Mesenchymal stem cell (in vitro differentiated cells and primary cell): ENCODE measurements at regions not wholly inside any gene's neighbourhood (a gene's known extent, or its start where the extent isn't known, plus 50 kb on each side); places are given as distances from the start of the nearest gene placed in this dataset.

Experiments used
- DNase-seq: peaks from one replicate; pipeline ENCODE4 v3.0.0-alpha.2; 2013
- H2AFZ ChIP-seq: one replicate; pipeline ENCODE4 v1.6.1; 2013; ENCODE audit warnings: low read depth, mild to moderate bottlenecking, control low read depth, inconsistent platforms, low read length, moderate library complexity
- H2AK5ac ChIP-seq: 2 replicates; pipeline ENCODE4 v1.6.1; 2013; ENCODE audit warnings: low read length, moderate library complexity, mild to moderate bottlenecking, inconsistent platforms; ENCODE audit not compliant: severe bottlenecking
- H2BK120ac ChIP-seq: one replicate; pipeline ENCODE4 v1.6.1; 2013; ENCODE audit warnings: low read depth, mild to moderate bottlenecking, inconsistent platforms, low read length, moderate library complexity
- H2BK12ac ChIP-seq, 2 experiments: one replicate each; pipeline ENCODE4 v1.6.1; 2013; ENCODE audit warnings: inconsistent platforms in 2 of 2, low read length in 2 of 2, mild to moderate bottlenecking in 2 of 2, moderate library complexity in 2 of 2, control low read depth in 1 of 2
- H2BK15ac ChIP-seq: one replicate; pipeline ENCODE4 v1.6.1; 2013; ENCODE audit warnings: mild to moderate bottlenecking, low read depth, inconsistent platforms; ENCODE audit not compliant: poor library complexity, severe bottlenecking
- H2BK5ac ChIP-seq: 2 replicates; pipeline ENCODE4 v1.6.1; 2013; ENCODE audit warnings: low read depth, mild to moderate bottlenecking, low read length, control low read depth, inconsistent platforms; ENCODE audit not compliant: poor library complexity, severe bottlenecking
- H3K14ac ChIP-seq, 2 experiments: one replicate each; pipeline ENCODE4 v1.6.1; 2013; ENCODE audit warnings: inconsistent platforms in 2 of 2, low read length in 2 of 2, control low read depth in 1 of 2, mild to moderate bottlenecking in 1 of 2, moderate library complexity in 1 of 2
- H3K18ac ChIP-seq, 2 experiments: one replicate each; pipeline ENCODE4 v1.6.1; 2013; ENCODE audit warnings: inconsistent platforms in 2 of 2, low read length in 2 of 2, control low read depth in 1 of 2, low read depth in 1 of 2, mild to moderate bottlenecking in 1 of 2
- H3K23ac ChIP-seq, 2 experiments: one replicate each; pipeline ENCODE4 v1.6.1; 2013; ENCODE audit warnings: inconsistent platforms in 2 of 2, low read length in 2 of 2, mild to moderate bottlenecking in 2 of 2, moderate library complexity in 2 of 2, control low read depth in 1 of 2
- H3K27ac ChIP-seq: 2 replicates; pipeline ENCODE4 v1.5.1; 2013; ENCODE audit warnings: mild to moderate bottlenecking, moderate library complexity, low read length, control low read depth, inconsistent platforms; ENCODE audit not compliant: poor library complexity, severe bottlenecking
- H3K27me3 ChIP-seq, 2 experiments: 2 replicates each; pipeline versions ENCODE4 v1.6.1 to v1.7.0; 2013; ENCODE audit warnings: low read length in 2 of 2, mild to moderate bottlenecking in 2 of 2, moderate library complexity in 2 of 2, control low read depth in 1 of 2, inconsistent platforms in 1 of 2; ENCODE audit not compliant: control insufficient read depth in 1 of 2, insufficient read depth in 1 of 2
- H3K36me3 ChIP-seq, 2 experiments: 2 replicates each; pipeline versions ENCODE4 v1.6.1 to v1.7.0; 2013; ENCODE audit warnings: low read length in 2 of 2, control low read depth in 1 of 2, inconsistent platforms in 1 of 2, low read depth in 1 of 2, mild to moderate bottlenecking in 1 of 2; ENCODE audit not compliant: insufficient read depth in 2 of 2, control insufficient read depth in 1 of 2
- H3K4ac ChIP-seq, 2 experiments: one replicate each; pipeline ENCODE4 v1.6.1; 2013; ENCODE audit warnings: inconsistent platforms in 2 of 2, low read length in 2 of 2, mild to moderate bottlenecking in 2 of 2, moderate library complexity in 2 of 2, control low read depth in 1 of 2, low read depth in 1 of 2
- H3K4me1 ChIP-seq: 2 replicates; pipeline ENCODE4 v1.6.1; 2013; ENCODE audit warnings: low read depth, low read length, control low read depth; ENCODE audit not compliant: control insufficient read depth, insufficient read depth
- H3K4me2 ChIP-seq: 2 replicates; pipeline ENCODE4 v1.6.1; 2013; ENCODE audit warnings: low read length, mild to moderate bottlenecking, inconsistent platforms; ENCODE audit not compliant: poor library complexity, severe bottlenecking
- H3K4me3 ChIP-seq, 2 experiments: 2 replicates each; pipeline versions ENCODE4 v1.5.1 to v1.7.0; 2013; ENCODE audit warnings: low read length in 2 of 2, mild to moderate bottlenecking in 2 of 2, control low read depth in 1 of 2, low read depth in 1 of 2; ENCODE audit not compliant: insufficient read depth in 1 of 2
- H3K79me1 ChIP-seq: replicated peaks from 2 replicates; pipeline ENCODE4 v1.6.1; 2013; ENCODE audit warnings: mild to moderate bottlenecking, control low read depth, low read length, inconsistent platforms; ENCODE audit not compliant: poor library complexity, severe bottlenecking
- H3K9ac ChIP-seq: 2 replicates; pipeline ENCODE4 v1.7.0; 2013; ENCODE audit warnings: mild to moderate bottlenecking, low read length, moderate library complexity
- H3K9me3 ChIP-seq: 2 replicates; pipeline ENCODE4 v1.7.0; 2013; ENCODE audit warnings: mild to moderate bottlenecking, low read length; ENCODE audit not compliant: control insufficient read depth
- H4K8ac ChIP-seq: one replicate; pipeline ENCODE4 v1.6.1; 2013; ENCODE audit warnings: inconsistent platforms, mild to moderate bottlenecking, low read length, moderate library complexity
- H4K91ac ChIP-seq: one replicate; pipeline ENCODE4 v1.6.1; 2013; ENCODE audit warnings: mild to moderate bottlenecking, low read length, inconsistent platforms
- whole genome bisulfite sequencing: methylation state at CpG from one replicate; pipeline ENCODE4 v1.1.7; 2013; ENCODE audit warnings: mixed read lengths; 5-methylcytosine and 5-hydroxymethylcytosine counted together

DNA sequence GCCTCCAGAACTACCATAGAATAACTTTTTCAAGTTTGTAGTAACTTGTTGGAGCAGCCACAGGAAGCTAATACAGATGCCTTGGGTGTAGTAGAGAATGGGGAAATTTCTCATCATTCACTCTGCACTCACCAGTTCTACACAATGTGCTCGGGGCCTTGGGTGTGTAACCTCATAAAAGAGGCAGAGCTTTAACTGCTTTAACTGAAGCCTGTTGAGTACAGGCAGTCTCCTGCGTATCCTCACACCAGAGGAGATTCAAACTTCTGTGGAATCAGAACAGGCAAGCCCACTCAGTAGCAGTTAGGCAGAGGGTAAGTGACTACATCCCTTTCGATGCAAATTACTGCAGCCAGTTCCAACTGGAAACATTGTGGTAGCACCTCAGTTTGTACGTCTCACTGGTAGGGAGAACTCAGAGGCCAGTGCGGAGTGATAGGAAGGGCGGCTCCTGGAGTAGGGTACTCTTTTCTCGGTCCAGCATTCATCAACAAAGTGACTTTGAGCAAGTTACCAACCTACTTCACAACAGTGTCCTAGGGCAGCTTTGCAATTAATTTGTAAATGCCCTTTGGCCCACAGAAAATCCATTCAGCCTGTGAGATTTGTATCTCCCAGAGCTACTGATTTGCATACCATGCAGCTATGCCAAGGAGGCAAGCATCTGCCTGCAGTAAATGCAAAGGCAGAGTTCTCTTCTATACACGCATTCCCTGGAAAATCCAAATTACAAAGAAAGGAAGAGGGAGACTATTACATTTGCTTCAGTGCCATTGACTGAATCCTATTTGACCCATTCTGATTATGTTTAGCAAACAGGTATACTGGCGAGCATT is 904.3 kb downstream of the DIAPH3 start:
- no peak overlapping the region for H2BK15ac ChIP-seq
- H3K27ac ChIP-seq, result no peak overlapping the region
- H3K14ac ChIP-seq, result no peak overlapping the region
- H2BK12ac ChIP-seq, result no peak overlapping the region
- H3K4me3 ChIP-seq, result no peak overlapping the region
- no peaks in the 10 kb centered on the region for H3K79me1 ChIP-seq
- H4K8ac ChIP-seq, result no peak overlapping the region
- 95% methylated on average over 9 of the region's 9 CpGs for WGBS
- H2BK120ac ChIP-seq, result no peak overlapping the region
- H4K91ac ChIP-seq, result no peak overlapping the region
- no peaks in the 10 kb centered on the region for H3K36me3 ChIP-seq
- H3K4me1 ChIP-seq, result no peaks in the 10 kb centered on the region
- H2AFZ ChIP-seq, result no peak overlapping the region
- H2BK5ac ChIP-seq, result no peak overlapping the region
- H3K9ac ChIP-seq, result no peak overlapping the region
- H3K4ac ChIP-seq, result no peak overlapping the region
- H3K27me3 ChIP-seq, result no peaks in the 10 kb centered on the region
- H3K4me2 ChIP-seq, result no peak overlapping the region
- no peaks in the 10 kb centered on the region for H3K9me3 ChIP-seq
- DNase-seq, result no peak
- H3K18ac ChIP-seq, result no peak overlapping the region
- H3K23ac ChIP-seq, result no peak overlapping the region
- no peak overlapping the region for H2AK5ac ChIP-seq

DNA sequence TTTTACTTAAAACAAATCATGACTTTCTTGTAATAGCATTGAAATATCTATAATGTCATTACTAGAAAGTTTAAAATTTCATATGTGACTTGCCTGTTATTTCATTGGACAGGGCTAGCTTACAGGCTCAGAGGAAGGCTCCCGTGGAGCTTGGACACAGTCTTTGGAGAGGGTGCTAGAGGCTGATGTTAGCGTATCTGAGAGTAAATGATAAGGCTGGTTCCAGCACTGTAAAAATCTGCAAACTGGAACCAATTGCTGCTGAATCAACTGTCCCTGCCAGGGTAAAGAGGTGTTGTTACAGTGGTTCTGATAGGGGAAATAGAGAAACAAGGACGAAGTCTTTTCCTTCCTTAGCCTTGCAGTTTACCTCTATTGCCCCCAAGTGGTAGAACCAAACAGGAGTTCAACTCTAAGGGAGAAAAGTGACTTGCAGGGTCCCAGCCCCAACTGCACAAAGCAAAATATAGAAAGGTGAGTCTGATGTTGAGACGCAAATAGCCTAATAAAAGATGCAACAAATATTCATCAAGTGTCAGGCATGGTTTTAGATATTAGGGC is 901.7 kb downstream of the DIAPH3 start:
- Histone ChIP-seq H3K9ac (no peak overlapping the region), H4K91ac (no peak overlapping the region), H2BK120ac (no peak overlapping the region), H4K8ac (no peak overlapping the region), H2BK12ac (peak overlapping the region in 1 of 2 experiments; percentile 82), H3K27me3 (no peaks in the 10 kb centered on the region), H3K4me1 (no peaks in the 10 kb centered on the region), H2AFZ (no peak overlapping the region), H3K79me1 (no peaks in the 10 kb centered on the region), H3K27ac (no peak overlapping the region), H3K23ac (no peak overlapping the region), H3K4me3 (no peak overlapping the region), H3K36me3 (no peaks in the 10 kb centered on the region), H2BK15ac (no peak overlapping the region), H2AK5ac (no peak overlapping the region), H3K4ac (no peak overlapping the region), H3K18ac (no peak overlapping the region), H3K9me3 (no peaks in the 10 kb centered on the region), H3K14ac (no peak overlapping the region), H2BK5ac (no peak overlapping the region), H3K4me2 (no peak overlapping the region)
- no peak for DNase-seq
- 96% methylated on average over 2 of the region's 4 CpGs for WGBS

DNA sequence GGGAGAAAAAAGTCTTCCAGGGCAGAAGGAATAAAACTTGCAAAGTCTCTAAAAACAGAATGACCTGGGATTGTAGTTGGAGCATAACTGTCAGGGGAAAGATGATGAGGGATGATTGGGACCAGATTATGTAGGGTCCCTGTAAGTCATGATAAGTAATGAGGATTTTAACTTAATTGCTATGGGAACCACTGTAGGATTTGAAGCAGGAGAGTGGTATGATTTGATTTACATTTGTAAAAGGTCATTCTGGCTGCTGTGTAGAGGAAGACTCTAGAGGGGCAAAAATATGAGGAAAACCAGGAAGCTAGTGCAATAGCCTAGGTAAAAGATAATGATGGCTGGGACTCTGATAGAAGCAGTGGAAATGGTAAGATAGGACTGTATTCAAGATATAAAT is 900.2 kb downstream of the DIAPH3 start:
- Histone ChIP-seq H3K36me3 (no peaks in the 10 kb centered on the region), H3K9me3 (no peaks in the 10 kb centered on the region), H3K14ac (no peak overlapping the region), H2BK15ac (no peak overlapping the region), H2AK5ac (no peak overlapping the region), H3K4me3 (no peak overlapping the region), H4K8ac (no peak overlapping the region), H4K91ac (no peak overlapping the region), H3K4me2 (no peak overlapping the region), H2AFZ (no peak overlapping the region), H3K79me1 (no peaks in the 10 kb centered on the region), H3K27me3 (no peaks in the 10 kb centered on the region), H3K18ac (no peak overlapping the region), H3K23ac (no peak overlapping the region), H2BK120ac (no peak overlapping the region), H3K27ac (no peak overlapping the region), H2BK12ac (no peak overlapping the region), H3K4me1 (no peaks in the 10 kb centered on the region), H2BK5ac (no peak overlapping the region), H3K9ac (no peak overlapping the region), H3K4ac (no peak overlapping the region)
- DNase-seq, result no peak

DNA sequence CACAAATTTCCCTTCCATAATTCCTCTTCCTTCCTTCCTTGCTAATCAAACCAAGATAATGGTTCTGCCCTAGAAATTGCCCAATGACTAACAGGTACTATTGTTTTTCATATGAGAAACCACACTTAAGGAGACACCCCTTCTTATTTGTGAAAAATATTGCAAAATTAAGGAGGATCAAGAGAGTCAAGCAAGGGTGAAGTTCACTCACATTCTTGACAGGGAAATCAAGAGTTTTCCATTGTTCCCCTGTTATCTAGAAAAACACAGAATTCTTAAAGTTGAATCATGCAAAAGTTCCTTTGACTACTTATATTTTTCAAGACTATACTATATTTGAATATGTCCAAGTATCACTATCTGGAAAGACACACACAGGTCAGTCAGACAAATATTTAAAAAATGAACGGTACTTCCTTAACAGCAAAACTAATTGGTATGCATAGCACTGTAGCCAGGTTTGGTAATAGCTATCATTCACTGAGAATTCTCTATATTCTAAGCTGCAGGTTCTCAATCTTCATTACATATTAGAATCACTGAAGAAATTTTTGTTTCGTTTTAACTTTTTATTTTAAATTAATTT is 897.2 kb downstream of the DIAPH3 start:
- Histone ChIP-seq H3K23ac (no peak overlapping the region), H2AK5ac (no peak overlapping the region), H2BK120ac (no peak overlapping the region), H2BK5ac (no peak overlapping the region), H4K8ac (no peak overlapping the region), H4K91ac (no peak overlapping the region), H3K9me3 (no peaks in the 10 kb centered on the region), H3K79me1 (no peaks in the 10 kb centered on the region), H3K4me3 (no peak overlapping the region), H3K27ac (no peak overlapping the region), H2BK15ac (no peak overlapping the region), H3K4me1 (no peaks in the 10 kb centered on the region), H2BK12ac (no peak overlapping the region), H3K9ac (no peak overlapping the region), H3K18ac (no peak overlapping the region), H3K36me3 (no peaks in the 10 kb centered on the region), H3K14ac (no peak overlapping the region), H3K4me2 (no peak overlapping the region), H3K27me3 (no peaks in the 10 kb centered on the region), H3K4ac (no peak overlapping the region), H2AFZ (no peak overlapping the region)
- 70% methylated on average over 1 of the region's 2 CpGs for WGBS
- no peak for DNase-seq
